ENCODE measurements at regions not wholly inside any gene's neighbourhood (a gene's known extent, or its start where the extent isn't known, plus 50 kb on each side); places are given as distances from the start of the nearest gene placed in this dataset.

GRCh38 chr2:204321027-204321800, 224.1 kb upstream of the PARD3B start:
- Histone ChIP-seq H2BK12ac (ENCODE audit: insufficient read length, low read depth, low read length) (no peak overlapping the region), H3K27me3 (ENCODE audit: insufficient read depth, low read length) (no peaks in the 10 kb centered on the region), H3K4ac (ENCODE audit: low read depth, low read length) (no peak overlapping the region), H3K18ac (ENCODE audit: insufficient read length, low read depth, low read length) (no peak overlapping the region), H2BK15ac (ENCODE audit: low read depth, low read length) (no peak overlapping the region), H2BK5ac (ENCODE audit: insufficient read length, low read length) (no peak overlapping the region), H3K23me2 (ENCODE audit: insufficient read length, low read depth, low read length, poor library complexity, severe bottlenecking) (no peaks in the 10 kb centered on the region), H4K5ac (ENCODE audit: insufficient read length, low read depth, low read length) (no peak overlapping the region), H3K23ac (ENCODE audit: insufficient read length, low read depth, low read length) (no peak overlapping the region), H3K14ac (ENCODE audit: insufficient read depth, low read length) (no peak overlapping the region), H3K79me1 (ENCODE audit: insufficient read depth, low read depth, low read length, poor library complexity, severe bottlenecking) (no peaks in the 10 kb centered on the region), H4K20me1 (ENCODE audit: control insufficient read depth, insufficient read depth, insufficient read length) (no peaks in the 10 kb centered on the region), H2AFZ (ENCODE audit: low read length) (no peak overlapping the region), H3K9me3 (ENCODE audit: control insufficient read depth, low read depth, low read length) (no peaks in the 10 kb centered on the region), H3K4me2 (ENCODE audit: insufficient read depth, insufficient read length, low read length) (no peak overlapping the region), H2BK20ac (ENCODE audit: low read depth, low read length, poor library complexity, severe bottlenecking) (no peak overlapping the region), H3K79me2 (ENCODE audit: insufficient read depth, low read length) (no peaks in the 10 kb centered on the region), H3T11ph (ENCODE audit: low read length) (no peak overlapping the region), H4K8ac (replicated peaks; ENCODE audit: insufficient read length, low read depth, low read length) (no peak overlapping the region), H3K4me1 (ENCODE audit: insufficient read depth, low read length) (no peaks in the 10 kb centered on the region; the same call in 1 of the 2 replicates), H2AK5ac (ENCODE audit: insufficient read length, low read length) (no peak overlapping the region), H3K56ac (ENCODE audit: insufficient read length, low read depth, low read length) (no peak overlapping the region), H3K9ac (ENCODE audit: extremely low read depth, insufficient read length, low read length) (no peak overlapping the region), H3K27ac (ENCODE audit: insufficient read length, low read depth, low read length) (no peak overlapping the region), H2BK120ac (ENCODE audit: low read depth, low read length, poor library complexity, severe bottlenecking) (no peak overlapping the region), H4K91ac (ENCODE audit: insufficient read length, low read depth, low read length) (no peak overlapping the region)
- no peak for DNase-seq
- TF ChIP-seq CTCF (conservative IDR thresholded peaks at IDR 0.05) = no peak
- Mint-ChIP-seq H3K27me3 (ENCODE audit: low read depth) (no peaks in the 10 kb centered on the region), H3K9me3 (peaks cover 0 to 4% of the 10 kb centered on the region in 2 experiments; a peak in 2 of 5 replicates), H3K27ac (peak overlapping the region in 1 of 3 experiments; percentile 73; a peak in 3 of 7 replicates), H3K36me3 (ENCODE audit: insufficient read depth in 1 of 3, low read depth in 3 of 3) (no peaks in the 10 kb centered on the region; a peak in 2 of 7 replicates), H3K4me3 (no peak overlapping the region), H3K4me1 (peaks cover 13 to 14% of the 10 kb centered on the region in 2 experiments)
- no CpG with 5 or more reads among the region's 10 CpGs for WGBS (ENCODE audit: extremely low coverage, insufficient read length, low lambda C conversion rate)

Measured in H9 (cell line).